Upper lobe of left lung (tissue), 6 donors: ENCODE measurements at regions not wholly inside any gene's neighbourhood (a gene's known extent, or its start where the extent isn't known, plus 50 kb on each side); places are given as distances from the start of the nearest gene placed in this dataset.

Experiments
- ATAC-seq, 2 donors: fragments of 200-7000 bp; cut with Tn5 transposase; one replicate each; pipeline ENCODE4 v1.9.1; 2022; ENCODE audit warnings: mild to moderate bottlenecking in 2 of 2, moderate library complexity in 2 of 2; ENCODE audit not compliant: low FRiP score in 2 of 2
- DNase-seq, 2 donors: peaks; one replicate each; pipeline ENCODE4 v3.0.0-alpha.2; 2019 to 2020
- H3K27ac ChIP-seq, 4 donors: fragments of 200-600 bp; sonication (generic); one replicate each; pipeline ENCODE4 v1.5.1; 2016 to 2019
- H3K27me3 ChIP-seq, 4 donors: fragments of 200-600 bp; sonication (generic); one replicate each; pipeline ENCODE4 v1.5.1; 2017 to 2019
- H3K36me3 ChIP-seq, 4 donors: fragments of 200-600 bp; sonication (generic); one replicate each; pipeline ENCODE4 v1.5.1; 2016 to 2019
- H3K4me1 ChIP-seq, 4 donors: fragments of 200-600 bp; sonication (generic); one replicate each; pipeline ENCODE4 v1.5.1; 2018 to 2019
- H3K4me3 ChIP-seq, 4 donors: fragments of 200-600 bp; sonication (generic); one replicate each; pipeline ENCODE4 v1.5.1; 2017 to 2019; ENCODE audit warnings: mild to moderate bottlenecking in 2 of 4, moderate library complexity in 1 of 4
- H3K9me3 ChIP-seq, 4 donors: fragments of 200-600 bp; sonication (generic); one replicate each; pipeline ENCODE4 v1.5.1; 2018 to 2019
- CTCF ChIP-seq, 6 experiments: fragments of 450-650 bp in 4 of 6; fragments of 200-600 bp in 2 of 6; sonication (generic) in 2 of 6; IDR thresholded peaks; one replicate each; pipeline ENCODE4 v1.5.1; 2016 to 2019; ENCODE audit warnings: antibody characterized with exemption in 6 of 6
- EP300 ChIP-seq, 4 donors: sonication (generic); formaldehyde crosslinking; IDR thresholded peaks; one replicate each; pipeline ENCODE4 v1.5.1; 2017; ENCODE audit warnings: antibody characterized with exemption in 4 of 4, control low read depth in 2 of 4
- POLR2A ChIP-seq, 4 donors: fragments of 450-650 bp; IDR thresholded peaks; one replicate each; pipeline ENCODE4 v1.5.1; 2016 to 2017; ENCODE audit warnings: antibody characterized with exemption in 4 of 4, mild to moderate bottlenecking in 2 of 4
- POLR2AphosphoS5 ChIP-seq, 2 donors: sonication (generic); formaldehyde crosslinking; IDR thresholded peaks; one replicate each; pipeline ENCODE4 v1.5.1; 2017; ENCODE audit warnings: antibody characterized with exemption in 2 of 2
- WGBS, 2 donors: methylation state at CpG; one replicate each; pipeline ENCODE4 v1.1.5; 2017 to 2018; 5-methylcytosine and 5-hydroxymethylcytosine counted together
- donor health status: DM: no; HTN: no; CAD: no; lungs with moderate emphysema.
- donor health status: DM: no; HTN: yes; CAD: no; lungs with severe emphysema.

- DNase-seq: no peak
Observed at GRCh38 chr1:80594013-80594412, 1206.7 kb upstream of the ADGRL2 start.

GRCh38 chr1:80593197-80593596 lies 1207.5 kb upstream of the ADGRL2 start:
- Histone ChIP-seq H3K4me1 (no peaks in the 10 kb centered on the region), H3K36me3 (no peaks in the 10 kb centered on the region), H3K27ac (no peak overlapping the region), H3K9me3 (peaks cover 0 to 30% (median 5%) of the 10 kb centered on the region in 4 donors), H3K4me3 (no peak overlapping the region), H3K27me3 (no peaks in the 10 kb centered on the region)
- ATAC-seq (no peak), DNase-seq (no peak)
- 88 to 93% methylated on average over 4 of the region's 4 CpGs for WGBS, 2 donors
- no peak for TF ChIP-seq EP300 (IDR thresholded peaks at IDR 0.05)
- no peak for TF ChIP-seq POLR2A (IDR thresholded peaks at IDR 0.05)
- no peak for TF ChIP-seq CTCF (IDR thresholded peaks at IDR 0.05)
- TF ChIP-seq POLR2AphosphoS5 (IDR thresholded peaks at IDR 0.05): no peak

More at GRCh38 chr1:80594013-80594412, 1206.7 kb upstream of the ADGRL2 start:
- no peak overlapping the region for H3K4me3 ChIP-seq
- no peak overlapping the region for H3K27ac ChIP-seq
- 75 to 92% methylated on average over 3 of the region's 3 CpGs for WGBS, 2 donors
- peaks cover 0 to 35% (median 5%) of the 10 kb centered on the region in 4 donors for H3K9me3 ChIP-seq
- no peaks in the 10 kb centered on the region for H3K27me3 ChIP-seq
- no peak for ATAC-seq
- no peak for TF ChIP-seq POLR2AphosphoS5 (IDR thresholded peaks at IDR 0.05)
- no peak for TF ChIP-seq CTCF (IDR thresholded peaks at IDR 0.05)
- no peak for TF ChIP-seq POLR2A (IDR thresholded peaks at IDR 0.05)
- no peak for TF ChIP-seq EP300 (IDR thresholded peaks at IDR 0.05)
- no peaks in the 10 kb centered on the region for H3K36me3 ChIP-seq
- H3K4me1 ChIP-seq: no peaks in the 10 kb centered on the region

- H3K4me1 ChIP-seq: no peaks in the 10 kb centered on the region
- H3K4me3 ChIP-seq: no peak overlapping the region
- H3K9me3 ChIP-seq: no peaks in the 10 kb centered on the region
- no peak for DNase-seq
- TF ChIP-seq POLR2A (IDR thresholded peaks at IDR 0.05) (no peak), POLR2AphosphoS5 (IDR thresholded peaks at IDR 0.05) (no peak), CTCF (IDR thresholded peaks at IDR 0.05) (no peak), EP300 (IDR thresholded peaks at IDR 0.05) (no peak)
- H3K27ac ChIP-seq: no peak overlapping the region
- H3K27me3 ChIP-seq: no peaks in the 10 kb centered on the region
- no peaks in the 10 kb centered on the region for H3K36me3 ChIP-seq
- ATAC-seq: no peak
- 43 to 51% methylated on average over 4 of the region's 4 CpGs for WGBS, 2 donors
Observed at GRCh38 chr1:80582980-80583379, 1217.8 kb upstream of the ADGRL2 start.

- no peak for TF ChIP-seq POLR2AphosphoS5 (IDR thresholded peaks at IDR 0.05)
- TF ChIP-seq EP300 (IDR thresholded peaks at IDR 0.05): no peak
- no peak for TF ChIP-seq POLR2A (IDR thresholded peaks at IDR 0.05)
- Histone ChIP-seq H3K27ac (no peak overlapping the region), H3K4me1 (no peaks in the 10 kb centered on the region), H3K36me3 (no peaks in the 10 kb centered on the region), H3K9me3 (no peaks in the 10 kb centered on the region), H3K27me3 (no peaks in the 10 kb centered on the region), H3K4me3 (no peak overlapping the region)
- 91 to 92% methylated on average over 1 of the region's 1 CpG for WGBS, 2 donors
- ATAC-seq: no peak
- no peak for DNase-seq
Observed at GRCh38 chr1:80579055-80579454, 1221.7 kb upstream of the ADGRL2 start.

GRCh38 chr1:80566867-80567266 lies 1233.9 kb upstream of the ADGRL2 start:
- WGBS, 2 donors: 14 to 18% methylated on average over 2 of the region's 2 CpGs
- TF ChIP-seq POLR2AphosphoS5 (IDR thresholded peaks at IDR 0.05): no peak
- TF ChIP-seq POLR2A (IDR thresholded peaks at IDR 0.05): no peak
- no peak for TF ChIP-seq EP300 (IDR thresholded peaks at IDR 0.05)
- TF ChIP-seq CTCF (IDR thresholded peaks at IDR 0.05): no peak
- no peak for ATAC-seq
- no peak for DNase-seq
- Histone ChIP-seq H3K9me3 (no peaks in the 10 kb centered on the region), H3K4me3 (no peak overlapping the region), H3K27me3 (no peaks in the 10 kb centered on the region), H3K27ac (no peak overlapping the region), H3K36me3 (no peaks in the 10 kb centered on the region), H3K4me1 (no peaks in the 10 kb centered on the region)
